ENCODE measurements at regions not wholly inside any gene's neighbourhood (a gene's known extent, or its start where the extent isn't known, plus 50 kb on each side); places are given as distances from the start of the nearest gene placed in this dataset.

DNA sequence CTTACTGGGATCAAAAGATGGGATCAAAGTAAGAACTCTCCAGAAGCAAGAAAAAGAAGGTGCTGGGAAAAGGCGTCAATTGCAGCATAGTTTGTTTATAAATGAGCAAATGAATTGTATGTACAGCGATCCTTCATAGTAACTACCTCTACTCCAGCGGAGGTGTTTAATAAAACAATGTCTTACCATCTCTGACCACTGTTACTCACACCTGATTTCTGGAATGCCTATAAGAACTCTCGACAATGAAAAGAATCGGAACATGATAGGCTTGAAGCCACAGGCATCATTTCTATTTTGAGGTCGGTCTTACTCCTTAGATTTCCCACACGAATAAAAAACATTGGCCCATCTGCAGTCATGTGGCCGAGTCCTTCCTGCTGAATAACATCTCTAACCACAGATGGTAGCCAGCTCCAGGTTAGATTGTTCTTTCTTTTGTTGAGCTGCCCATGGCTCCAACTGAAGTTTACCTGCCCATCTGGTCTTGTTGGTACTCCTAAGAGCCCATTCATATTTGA lies 67.6 kb downstream of the CLDN34 start:
- TF ChIP-seq EP300 (IDR thresholded peaks at IDR 0.05; ENCODE audit: borderline replicate concordance) (no peak), ZBTB7A (IDR thresholded peaks at IDR 0.05; ENCODE audit: low read depth) (no peak), CEBPB (IDR thresholded peaks at IDR 0.05) (no peak), NFIC (IDR thresholded peaks at IDR 0.05) (no peak), MAX (IDR thresholded peaks at IDR 0.05) (no peak), YY1 (IDR thresholded peaks at IDR 0.05; ENCODE audit: low read depth) (no peak), CREB1 (IDR thresholded peaks at IDR 0.05; ENCODE audit: low read depth) (no peak), TEAD4 (IDR thresholded peaks at IDR 0.05) (no peak), REST (IDR thresholded peaks at IDR 0.05; ENCODE audit: low read depth) (no peak), EGR1 (IDR thresholded peaks at IDR 0.05) (no peak)
- TF ChIP-seq, protein P1, sequence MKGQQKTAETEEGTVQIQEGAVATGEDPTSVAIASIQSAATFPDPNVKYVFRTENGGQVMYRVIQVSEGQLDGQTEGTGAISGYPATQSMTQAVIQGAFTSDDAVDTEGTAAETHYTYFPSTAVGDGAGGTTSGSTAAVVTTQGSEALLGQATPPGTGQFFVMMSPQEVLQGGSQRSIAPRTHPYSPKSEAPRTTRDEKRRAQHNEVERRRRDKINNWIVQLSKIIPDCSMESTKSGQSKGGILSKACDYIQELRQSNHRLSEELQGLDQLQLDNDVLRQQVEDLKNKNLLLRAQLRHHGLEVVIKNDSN (IDR thresholded peaks at IDR 0.05) = no peak

- TF ChIP-seq RAD21 (IDR thresholded peaks at IDR 0.05; ENCODE audit: low read depth) (no peak), TEAD4 (IDR thresholded peaks at IDR 0.05) (no peak), YY1 (IDR thresholded peaks at IDR 0.05; ENCODE audit: low read depth) (no peak), TCF12 (IDR thresholded peaks at IDR 0.05; ENCODE audit: low read depth) (no peak), NFIC (IDR thresholded peaks at IDR 0.05) (no peak), FOXM1 (IDR thresholded peaks at IDR 0.05; ENCODE audit: borderline replicate concordance, low read depth) (no peak), EP300 (IDR thresholded peaks at IDR 0.05; ENCODE audit: borderline replicate concordance) (no peak), REST (IDR thresholded peaks at IDR 0.05; ENCODE audit: low read depth) (no peak), CREB1 (IDR thresholded peaks at IDR 0.05; ENCODE audit: low read depth) (no peak), EGR1 (IDR thresholded peaks at IDR 0.05) (no peak), TAF1 (IDR thresholded peaks at IDR 0.05; ENCODE audit: low read depth) (no peak), ZBTB7A (IDR thresholded peaks at IDR 0.05; ENCODE audit: low read depth) (no peak), CEBPB (IDR thresholded peaks at IDR 0.05) (no peak), MAX (IDR thresholded peaks at IDR 0.05) (no peak)
- TF ChIP-seq, protein P1 (IDR thresholded peaks at IDR 0.05) = no peak
These were observed 71.4 kb downstream of the CLDN34 start for GRCh38 chrX:10038585-10038984.

GRCh38 chrX:10039821-10040793 lies 72.9 kb downstream of the CLDN34 start:
- TF ChIP-seq, protein P1 (IDR thresholded peaks at IDR 0.05) = no peak
- TF ChIP-seq CREB1 (IDR thresholded peaks at IDR 0.05; ENCODE audit: low read depth) = no peak
- no peak for TF ChIP-seq REST (IDR thresholded peaks at IDR 0.05; ENCODE audit: low read depth)
- no peak for TF ChIP-seq EGR1 (IDR thresholded peaks at IDR 0.05)
- TF ChIP-seq RAD21 (IDR thresholded peaks at IDR 0.05; ENCODE audit: low read depth) = no peak
- TF ChIP-seq TAF1 (IDR thresholded peaks at IDR 0.05; ENCODE audit: low read depth) = no peak
- TF ChIP-seq NFIC (IDR thresholded peaks at IDR 0.05) = no peak
- no peak for TF ChIP-seq FOXM1 (IDR thresholded peaks at IDR 0.05; ENCODE audit: borderline replicate concordance, low read depth)
